Chondrocyte (in vitro differentiated cells): ENCODE measurements at regions not wholly inside any gene's neighbourhood (a gene's known extent, or its start where the extent isn't known, plus 50 kb on each side); places are given as distances from the start of the nearest gene placed in this dataset.

Source experiments
- DNase-seq: peaks from one replicate; pipeline ENCODE4 v3.0.0; 2021; ENCODE audit warnings: mixed read lengths, low spot score
- H3K27ac Mint-ChIP-seq: one replicate; pipeline ENCODE4 v1.8.0; 2021; ENCODE audit warnings: mild to moderate bottlenecking, moderate library complexity, mixed read lengths; ENCODE audit not compliant: unreplicated experiment
- H3K27me3 Mint-ChIP-seq: 2 replicates; pipeline ENCODE4 v1.8.0; 2021; ENCODE audit warnings: low read depth, mixed read lengths
- H3K36me3 Mint-ChIP-seq: 2 replicates; pipeline ENCODE4 v1.8.0; 2021; ENCODE audit warnings: low read depth, mixed read lengths
- H3K4me1 Mint-ChIP-seq: 2 replicates; pipeline ENCODE4 v1.8.0; 2021; ENCODE audit warnings: low read depth, mild to moderate bottlenecking, mixed read lengths
- H3K4me3 Mint-ChIP-seq: one replicate; pipeline ENCODE4 v1.8.0; 2021; ENCODE audit warnings: mild to moderate bottlenecking, moderate library complexity, mixed read lengths; ENCODE audit not compliant: unreplicated experiment
- H3K9me3 Mint-ChIP-seq: 2 replicates; pipeline ENCODE4 v1.8.0; 2021; ENCODE audit warnings: low read depth, mixed read lengths
- TF ChIP-seq, protein P1 (sequence below): fragments of 200-600 bp; sonication (generic); IDR thresholded peaks from 2 replicates; pipeline ENCODE4 v1.5.0; 2021; ENCODE audit warnings: antibody characterized with exemption, mild to moderate bottlenecking, moderate library complexity

DNA sequence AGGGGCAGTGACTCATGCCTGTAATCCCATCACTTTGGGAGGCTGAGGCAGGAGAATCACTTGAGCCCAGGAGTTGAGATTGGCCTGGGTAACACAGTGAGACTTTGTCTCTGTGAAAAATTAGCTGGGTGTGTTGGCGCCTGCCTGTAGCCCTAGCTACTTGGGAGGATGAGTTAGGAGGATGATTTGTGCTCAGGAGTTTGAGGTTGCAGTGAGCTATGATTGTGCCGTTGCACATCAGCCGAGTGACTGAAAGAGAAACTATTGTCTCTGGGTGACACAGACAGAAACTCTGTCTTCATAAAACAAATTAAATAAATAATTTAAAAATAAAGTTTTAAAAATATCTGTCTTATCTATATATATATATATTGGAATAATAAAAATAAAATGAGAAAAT lies 1844.6 kb upstream of the PIK3C3 start:
- no peak overlapping the region for H3K4me3 Mint-ChIP-seq
- H3K4me1 Mint-ChIP-seq = no peaks in the 10 kb centered on the region
- DNase-seq = no peak
- H3K36me3 Mint-ChIP-seq = no peaks in the 10 kb centered on the region
- H3K9me3 Mint-ChIP-seq = no peaks in the 10 kb centered on the region
- no peak overlapping the region for H3K27ac Mint-ChIP-seq
- H3K27me3 Mint-ChIP-seq = no peaks in the 10 kb centered on the region
- TF ChIP-seq, protein P1, sequence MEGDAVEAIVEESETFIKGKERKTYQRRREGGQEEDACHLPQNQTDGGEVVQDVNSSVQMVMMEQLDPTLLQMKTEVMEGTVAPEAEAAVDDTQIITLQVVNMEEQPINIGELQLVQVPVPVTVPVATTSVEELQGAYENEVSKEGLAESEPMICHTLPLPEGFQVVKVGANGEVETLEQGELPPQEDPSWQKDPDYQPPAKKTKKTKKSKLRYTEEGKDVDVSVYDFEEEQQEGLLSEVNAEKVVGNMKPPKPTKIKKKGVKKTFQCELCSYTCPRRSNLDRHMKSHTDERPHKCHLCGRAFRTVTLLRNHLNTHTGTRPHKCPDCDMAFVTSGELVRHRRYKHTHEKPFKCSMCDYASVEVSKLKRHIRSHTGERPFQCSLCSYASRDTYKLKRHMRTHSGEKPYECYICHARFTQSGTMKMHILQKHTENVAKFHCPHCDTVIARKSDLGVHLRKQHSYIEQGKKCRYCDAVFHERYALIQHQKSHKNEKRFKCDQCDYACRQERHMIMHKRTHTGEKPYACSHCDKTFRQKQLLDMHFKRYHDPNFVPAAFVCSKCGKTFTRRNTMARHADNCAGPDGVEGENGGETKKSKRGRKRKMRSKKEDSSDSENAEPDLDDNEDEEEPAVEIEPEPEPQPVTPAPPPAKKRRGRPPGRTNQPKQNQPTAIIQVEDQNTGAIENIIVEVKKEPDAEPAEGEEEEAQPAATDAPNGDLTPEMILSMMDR = no peak

DNA sequence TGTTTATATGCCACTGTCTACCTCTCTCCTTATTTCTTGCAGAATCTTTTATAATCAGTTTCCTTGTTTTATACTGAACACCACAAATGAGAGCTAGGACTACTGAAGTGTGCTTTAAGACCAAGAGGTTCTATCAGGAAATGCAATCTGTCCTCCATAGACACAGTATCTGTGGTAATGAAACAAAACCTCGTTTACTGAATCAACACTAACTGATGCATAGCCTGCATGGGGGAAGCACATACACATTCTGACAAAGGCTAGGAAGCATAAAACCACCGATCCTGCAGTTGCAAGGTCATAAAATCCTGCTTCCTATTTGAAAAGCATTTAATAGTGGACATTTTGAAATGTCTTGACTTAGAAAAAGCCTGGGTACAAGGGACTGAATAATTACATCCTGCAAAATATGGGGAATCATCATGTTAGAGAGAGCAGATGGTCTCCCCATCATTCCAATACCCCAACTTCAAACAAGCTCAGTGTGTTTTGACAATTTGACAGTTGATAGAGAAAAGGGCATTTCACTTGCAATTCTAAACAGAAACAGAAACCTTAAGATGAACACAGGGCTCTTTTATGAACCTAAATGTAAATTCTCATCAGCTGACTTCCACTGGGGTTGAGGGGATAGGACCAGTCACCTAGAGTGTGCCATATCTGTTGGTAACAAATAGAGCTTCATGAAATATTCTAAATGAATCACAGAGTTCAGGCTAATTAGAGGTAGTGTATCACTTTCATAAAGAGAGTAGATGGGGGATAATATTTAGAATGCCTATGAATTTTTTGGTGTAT lies 1845.6 kb upstream of the PIK3C3 start:
- TF ChIP-seq, protein P1 = no peak
- no peaks in the 10 kb centered on the region for H3K27me3 Mint-ChIP-seq
- no peaks in the 10 kb centered on the region for H3K4me1 Mint-ChIP-seq
- no peak for DNase-seq
- no peaks in the 10 kb centered on the region for H3K36me3 Mint-ChIP-seq
- H3K9me3 Mint-ChIP-seq = no peaks in the 10 kb centered on the region
- H3K4me3 Mint-ChIP-seq = no peak overlapping the region
- no peak overlapping the region for H3K27ac Mint-ChIP-seq

DNA sequence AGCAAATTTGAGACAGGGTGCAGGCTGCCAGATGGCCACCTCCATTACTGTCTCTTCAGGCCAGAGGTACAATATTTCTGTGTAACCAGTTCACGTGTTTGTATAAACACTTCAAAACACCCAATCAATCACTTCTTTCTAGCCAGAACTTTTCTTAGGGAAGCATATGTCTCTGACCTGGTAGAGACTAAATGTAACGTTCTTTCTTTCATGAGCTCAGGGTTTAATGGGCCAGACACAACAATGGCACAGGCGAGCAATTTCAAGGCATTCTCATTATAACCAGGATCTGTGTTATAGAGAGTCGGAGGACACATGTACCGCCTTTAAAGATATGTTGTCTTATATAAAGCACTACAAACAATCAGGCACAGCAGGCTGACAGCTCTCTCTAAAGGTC lies 1846.4 kb upstream of the PIK3C3 start:
- H3K36me3 Mint-ChIP-seq = no peaks in the 10 kb centered on the region
- DNase-seq = no peak
- H3K27me3 Mint-ChIP-seq = peaks cover 1% of the 10 kb centered on the region
- TF ChIP-seq, protein P1 = no peak
- no peak overlapping the region for H3K4me3 Mint-ChIP-seq
- no peaks in the 10 kb centered on the region for H3K9me3 Mint-ChIP-seq
- H3K4me1 Mint-ChIP-seq = no peaks in the 10 kb centered on the region
- no peak overlapping the region for H3K27ac Mint-ChIP-seq

DNA sequence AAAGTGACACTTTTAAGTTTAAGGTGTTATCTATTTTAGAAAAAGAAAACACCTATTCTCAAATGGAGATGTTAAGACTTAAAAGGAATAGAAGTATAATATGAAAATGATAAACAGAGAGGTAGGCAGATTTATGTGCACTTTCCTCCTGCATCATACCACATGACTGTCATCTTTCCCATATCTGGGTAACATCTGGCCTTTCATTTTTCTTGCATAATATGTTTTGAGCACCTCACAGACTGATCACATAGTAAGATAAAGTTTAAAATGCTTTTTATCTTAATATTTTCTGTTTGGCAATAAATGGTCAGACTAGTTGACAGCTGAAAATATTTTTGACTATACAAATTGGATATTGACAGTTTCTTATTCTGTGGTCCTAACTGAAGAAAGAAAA lies 1852.1 kb upstream of the PIK3C3 start:
- Mint-ChIP-seq H3K36me3 (no peaks in the 10 kb centered on the region), H3K27me3 (peaks cover 5% of the 10 kb centered on the region), H3K9me3 (no peaks in the 10 kb centered on the region), H3K27ac (no peak overlapping the region), H3K4me3 (no peak overlapping the region), H3K4me1 (no peaks in the 10 kb centered on the region)
- no peak for DNase-seq
- TF ChIP-seq, protein P1 = no peak

DNA sequence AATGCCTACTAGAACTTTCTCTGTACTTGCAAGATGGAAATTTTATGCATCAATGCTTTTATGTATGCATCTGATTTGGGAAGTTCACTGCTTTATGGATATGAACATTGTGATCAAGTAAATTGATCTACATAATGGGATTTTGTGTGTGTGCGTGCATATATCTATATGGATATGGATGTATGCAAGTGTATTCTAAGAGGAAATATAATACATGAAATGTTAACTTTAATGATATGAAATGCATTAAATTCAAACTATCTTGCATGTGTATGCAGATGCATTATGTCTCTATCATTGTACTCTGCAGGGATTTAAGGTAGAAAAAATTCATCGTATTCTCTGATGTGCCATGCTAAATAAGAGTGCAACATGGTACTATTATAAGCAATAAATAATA lies 1855.4 kb upstream of the PIK3C3 start:
- no peaks in the 10 kb centered on the region for H3K9me3 Mint-ChIP-seq

More for the DNA sequence above, 1855.4 kb upstream of the PIK3C3 start:
- TF ChIP-seq, protein P1 = no peak
- no peaks in the 10 kb centered on the region for H3K4me1 Mint-ChIP-seq
- H3K36me3 Mint-ChIP-seq = no peaks in the 10 kb centered on the region
- H3K27ac Mint-ChIP-seq = no peak overlapping the region
- DNase-seq = no peak
- peaks cover 9% of the 10 kb centered on the region for H3K27me3 Mint-ChIP-seq
- H3K4me3 Mint-ChIP-seq = no peak overlapping the region
